ENCODE measurements at regions not wholly inside any gene's neighbourhood (a gene's known extent, or its start where the extent isn't known, plus 50 kb on each side); places are given as distances from the start of the nearest gene placed in this dataset.
"Not testable (repeated sequence)": the region's sequence is repeated elsewhere in the genome, so short reads cannot be mapped to it uniquely, and the experiment has no call there.

- not testable (repeated sequence) for TF ChIP-seq CTCF (conservative IDR thresholded peaks at IDR 0.05 in 1 of 2, IDR thresholded peaks at IDR 0.05 in 1 of 2; ENCODE audit: low read depth in 1 of 2, low read length in 2 of 2); EZH2 (IDR thresholded peaks at IDR 0.05; ENCODE audit: low read length, missing control alignments)
Observed at GRCh38 chr7:35152059-35152458, 101.8 kb downstream of the TBX20 start.
